HG03066 (cell line): ENCODE measurements at regions not wholly inside any gene's neighbourhood (a gene's known extent, or its start where the extent isn't known, plus 50 kb on each side); places are given as distances from the start of the nearest gene placed in this dataset.
A peak's percentile ranks its signal among the peaks of the same experiment; 100 is the strongest.

ENCODE experiments used
- ATAC-seq: cut with Tn5 transposase; IDR thresholded peaks from one replicate; pipeline ENCODE4 v1.9.1; 2021; ENCODE audit warnings: low read depth; ENCODE audit not compliant: unreplicated experiment

GRCh38 chr4:153127760-153128494 is 76.3 kb upstream of the TRIM2 start:
- peak; percentile 74 for ATAC-seq

- no peak for ATAC-seq
These were observed 72.6 kb upstream of the TRIM2 start for GRCh38 chr4:153131596-153131995.

- no peak for ATAC-seq
These were observed 67.1 kb upstream of the TRIM2 start for GRCh38 chr4:153137159-153137558.

- no peak for ATAC-seq
These were observed 66.3 kb upstream of the TRIM2 start for GRCh38 chr4:153137677-153138630.

DNA sequence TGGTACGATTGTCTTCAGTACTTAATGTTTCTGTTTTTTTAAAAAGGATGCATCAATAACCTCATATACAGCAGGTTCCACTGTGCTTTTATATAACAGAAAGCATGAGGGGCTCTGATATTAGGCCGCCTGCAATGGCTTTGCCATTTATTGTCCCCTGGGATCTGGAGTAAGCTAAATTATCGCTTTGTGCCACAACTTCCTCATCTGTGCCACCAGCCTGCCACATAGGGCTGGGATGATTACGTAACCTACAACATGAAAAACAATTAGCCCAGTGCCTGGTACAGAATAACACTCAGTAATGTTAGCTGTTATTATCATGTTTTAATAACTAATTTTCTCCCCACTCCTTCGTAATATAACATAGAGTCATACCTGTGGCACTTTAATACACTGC is 65.5 kb upstream of the TRIM2 start:
- ATAC-seq: no peak

DNA sequence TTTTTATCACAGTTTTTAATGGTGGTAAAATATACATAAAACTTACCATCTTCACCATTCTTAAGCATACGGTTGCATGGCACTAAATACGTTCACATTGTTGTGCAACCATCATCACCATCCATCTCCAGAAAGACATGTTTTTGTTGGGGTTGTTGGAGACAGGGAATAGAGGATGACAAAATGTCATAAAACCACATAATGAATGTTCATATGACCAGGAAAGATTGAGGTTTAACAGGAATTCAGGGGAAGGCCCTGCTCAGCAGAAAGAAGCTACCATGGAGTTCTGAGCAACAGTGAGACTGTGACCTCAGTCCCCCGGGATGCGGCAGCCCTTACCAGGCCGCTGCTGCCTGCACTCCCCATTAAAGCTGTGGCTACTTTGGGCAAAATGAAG is 63.9 kb upstream of the TRIM2 start:
- no peak for ATAC-seq

GRCh38 chr4:153141238-153141637 is 63.0 kb upstream of the TRIM2 start:
- ATAC-seq: no peak

GRCh38 chr4:153142700-153143438 is 61.4 kb upstream of the TRIM2 start:
- no peak for ATAC-seq

DNA sequence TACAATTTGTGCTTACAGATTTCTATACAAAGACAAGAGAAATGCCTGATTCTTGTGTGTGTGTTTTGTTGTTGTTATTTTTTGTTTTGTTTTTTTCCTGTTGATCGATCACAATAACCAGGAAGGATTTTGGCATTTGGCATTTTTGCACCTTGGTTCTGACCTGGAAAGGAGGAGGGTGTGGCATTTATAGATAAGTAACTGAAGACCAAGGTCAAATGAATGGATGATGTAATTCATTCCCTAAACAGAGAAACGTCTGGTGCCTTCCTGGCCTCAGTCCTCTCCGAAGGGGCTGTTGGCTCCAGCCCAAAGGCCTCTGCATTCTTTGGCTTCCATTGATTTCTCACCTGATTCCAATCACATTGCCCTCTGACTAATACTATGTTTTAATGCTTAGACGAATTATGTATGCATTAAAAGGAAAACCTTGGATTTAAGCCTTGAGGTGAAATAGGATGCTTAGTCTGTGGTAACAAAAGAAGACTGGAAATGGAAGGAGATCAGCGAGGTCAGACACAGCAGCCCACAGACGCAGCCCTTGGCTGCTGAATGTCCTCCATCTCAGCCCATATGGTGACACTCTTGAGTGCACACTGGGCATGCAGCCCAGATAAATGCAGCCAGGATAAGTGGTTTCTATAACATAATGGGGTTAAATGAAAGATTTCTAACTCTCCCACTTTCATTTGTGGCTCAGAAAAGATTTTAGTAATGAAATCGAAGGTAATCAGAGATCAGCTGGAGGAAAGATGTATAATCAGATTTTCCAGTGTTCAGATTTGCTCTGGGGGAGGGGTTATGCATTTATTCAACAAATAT is 60.5 kb upstream of the TRIM2 start:
- no peak for ATAC-seq

DNA sequence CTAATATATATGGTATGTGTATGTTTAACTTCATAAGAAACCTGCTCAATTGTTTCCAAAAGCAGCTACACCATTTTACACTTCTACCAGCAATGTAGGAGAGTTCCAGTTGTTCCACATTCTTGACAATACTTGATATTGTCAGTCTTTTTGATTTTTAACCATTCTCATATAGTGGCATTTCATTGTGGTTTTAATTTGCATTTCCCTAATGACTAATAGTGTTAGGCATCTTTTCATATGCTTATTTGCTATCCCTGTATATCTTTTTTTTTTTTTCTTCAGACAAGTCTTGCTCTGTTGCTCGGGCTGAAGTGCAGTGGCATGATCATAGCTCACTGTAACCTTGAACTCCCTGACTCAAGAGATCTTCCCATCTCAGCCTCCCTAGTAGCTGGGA is 58.2 kb upstream of the TRIM2 start:
- ATAC-seq: no peak

DNA sequence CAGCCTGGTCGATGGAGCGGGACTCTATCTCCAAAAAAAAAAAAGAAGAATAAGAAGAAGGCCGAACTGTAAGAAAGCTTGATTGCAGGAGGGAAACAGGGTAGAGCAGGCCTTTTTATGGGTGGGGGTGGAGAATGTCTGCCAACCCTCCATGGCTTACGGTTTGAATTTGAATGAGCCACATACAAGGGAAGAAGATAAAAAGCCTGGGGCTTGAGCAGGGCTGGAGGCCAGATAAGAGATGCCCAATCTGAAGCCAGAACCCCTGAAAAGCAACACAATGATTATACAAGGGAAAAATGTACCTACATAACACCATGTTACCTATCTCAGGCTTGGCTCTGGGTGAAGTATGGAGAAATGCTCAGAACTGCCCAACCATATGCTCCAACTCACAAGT is 57.3 kb upstream of the TRIM2 start:
- no peak for ATAC-seq

DNA sequence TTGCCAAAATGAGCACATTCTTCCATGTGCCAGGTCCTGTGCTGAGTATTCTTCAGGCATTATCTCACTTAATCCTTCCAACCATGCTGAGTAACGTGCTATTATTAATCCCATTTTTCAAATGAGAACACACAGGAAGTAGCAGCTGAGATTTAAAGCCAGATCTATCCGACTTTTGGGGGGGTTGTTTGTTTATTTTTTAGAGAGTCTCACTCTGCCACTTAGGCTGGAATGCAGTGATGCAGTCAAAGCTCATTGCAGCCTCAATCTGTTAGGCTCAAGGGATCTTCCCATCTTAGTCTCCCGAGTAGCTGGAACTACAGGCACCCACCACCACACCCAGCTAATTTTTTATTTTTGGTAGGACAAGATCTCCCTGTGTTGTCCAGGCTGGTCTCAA is 55.5 kb upstream of the TRIM2 start:
- ATAC-seq: no peak

GRCh38 chr4:153151535-153152455 is 52.4 kb upstream of the TRIM2 start:
- no peak for ATAC-seq

GRCh38 chr4:153152501-153153338 is 51.5 kb upstream of the TRIM2 start:
- peak; percentile 13 for ATAC-seq

- peak; percentile 56 for ATAC-seq
These were observed 50.8 kb upstream of the TRIM2 start for GRCh38 chr4:153153339-153153871.

DNA sequence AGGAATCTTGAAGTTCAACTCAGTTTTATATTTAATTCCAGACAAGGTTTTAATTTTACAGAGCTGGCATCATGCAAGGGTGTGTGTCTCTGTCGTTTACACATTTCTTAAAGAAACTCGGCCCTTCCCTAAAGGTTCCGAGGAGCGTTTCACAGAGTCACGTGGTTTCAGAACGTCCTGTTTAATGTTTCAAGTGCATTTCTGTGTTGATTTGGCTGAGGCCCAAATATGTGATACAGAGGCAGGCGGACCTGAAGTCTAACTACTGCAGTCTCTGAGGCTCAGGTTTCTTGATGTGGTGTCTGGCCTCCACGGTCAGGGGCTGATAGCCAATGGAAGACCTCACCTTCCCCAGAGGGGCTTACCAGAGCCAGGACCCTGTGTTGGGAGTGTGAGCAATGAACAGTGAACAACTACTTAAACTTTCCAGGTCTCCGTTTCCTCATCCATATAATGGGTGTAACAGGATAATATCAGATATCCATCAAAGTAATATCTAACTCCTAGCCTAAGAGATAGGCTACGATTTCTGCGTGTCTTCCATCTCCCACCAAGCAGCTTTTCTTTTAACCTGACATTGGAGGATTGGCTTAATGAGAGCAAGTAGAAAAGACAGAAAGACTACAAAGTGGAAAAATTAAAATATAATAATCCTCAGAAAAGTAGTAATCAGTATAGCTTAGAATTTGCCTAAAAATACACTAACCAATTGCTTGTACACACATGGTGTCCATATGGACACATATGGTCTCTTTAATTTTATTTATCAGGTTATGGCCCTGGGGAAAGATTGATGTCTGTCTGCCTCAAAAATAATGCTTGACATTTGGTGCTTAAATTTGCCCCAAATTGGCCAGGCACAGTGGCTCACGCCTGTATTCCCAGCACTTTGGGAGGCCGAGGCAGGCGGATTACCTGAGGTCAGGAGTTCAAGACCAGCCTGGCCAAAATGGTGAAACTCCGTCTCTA is 50.0 kb upstream of the TRIM2 start:
- ATAC-seq: no peak
